IPS-NIHi11 (cell line): ENCODE measurements at regions not wholly inside any gene's neighbourhood (a gene's known extent, or its start where the extent isn't known, plus 50 kb on each side); places are given as distances from the start of the nearest gene placed in this dataset.
"Not testable (repeated sequence)": the region's sequence is repeated elsewhere in the genome, so short reads cannot be mapped to it uniquely, and the experiment has no call there.

Experiments used
- DNase-seq: peaks from one replicate; pipeline ENCODE4 v3.0.0; 2012; ENCODE audit warnings: mixed read lengths, low spot score

GRCh38 chr7:79625921-79626320 lies 172.5 kb upstream of the MAGI2 start:
- DNase-seq = not testable (repeated sequence)

DNA sequence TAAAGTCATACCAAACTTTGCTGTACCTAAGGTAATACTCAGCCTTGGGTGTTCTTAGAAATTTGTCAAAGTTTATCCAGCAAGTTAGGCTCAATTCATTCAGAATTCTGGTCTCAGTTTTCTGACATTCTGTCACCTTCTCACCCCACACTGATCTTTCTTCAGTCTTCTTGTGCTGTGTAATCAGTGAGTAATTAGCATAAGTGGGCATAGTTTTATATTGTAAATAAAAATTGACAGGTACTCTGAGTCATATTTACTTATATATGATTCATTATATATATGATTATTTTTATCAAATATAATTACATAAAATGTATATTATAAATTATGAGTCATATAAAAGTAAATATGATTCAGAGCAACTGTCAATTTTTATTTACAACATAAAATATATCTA lies 170.9 kb upstream of the MAGI2 start:
- DNase-seq = no peak

GRCh38 chr7:79622781-79623180 lies 169.3 kb upstream of the MAGI2 start:
- no peak for DNase-seq

DNA sequence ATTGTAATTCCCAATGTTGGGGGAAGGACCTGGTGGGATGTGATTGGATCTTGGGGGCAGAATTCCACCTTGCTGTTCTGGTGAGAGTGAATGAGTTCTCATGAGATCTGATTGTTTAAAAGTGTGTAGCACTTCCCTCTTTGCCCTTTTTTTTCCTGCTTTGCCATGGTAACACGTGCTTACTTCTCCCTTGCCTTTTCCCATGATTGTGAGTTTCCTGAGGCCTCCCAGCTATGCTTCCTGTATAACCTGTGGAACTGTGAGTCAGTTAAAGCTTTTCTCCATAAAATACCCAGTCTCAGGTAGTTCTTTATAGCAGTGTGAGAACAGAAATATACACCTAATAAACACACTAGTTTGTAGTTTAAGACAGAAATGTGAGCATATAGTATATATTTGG lies 166.8 kb upstream of the MAGI2 start:
- DNase-seq = no peak

- DNase-seq = no peak
Observed at GRCh38 chr7:79619216-79619615, 165.7 kb upstream of the MAGI2 start.

GRCh38 chr7:79615871-79616640 lies 162.6 kb upstream of the MAGI2 start:
- DNase-seq = no peak

GRCh38 chr7:79615466-79615865 lies 162.0 kb upstream of the MAGI2 start:
- no peak for DNase-seq

DNA sequence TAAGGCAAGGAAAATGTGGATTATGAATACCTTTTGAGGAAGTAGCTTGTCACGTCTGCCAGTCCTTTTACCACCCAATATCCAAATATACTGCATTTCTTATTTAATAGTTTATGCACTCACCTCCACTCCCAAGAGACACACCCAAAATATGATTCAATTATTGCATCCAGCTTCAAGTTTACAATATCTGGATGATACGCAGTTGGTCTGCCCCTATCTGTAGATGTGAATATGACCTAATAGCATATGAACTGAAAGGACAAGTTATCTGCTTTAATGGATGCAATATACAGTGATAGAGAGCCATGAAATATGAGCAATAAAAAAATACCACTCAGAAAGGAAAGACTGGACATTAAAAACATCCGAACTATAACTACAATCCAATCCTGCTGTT lies 159.4 kb upstream of the MAGI2 start:
- DNase-seq = no peak

- DNase-seq = no peak
Observed at GRCh38 chr7:79612022-79612421, 158.6 kb upstream of the MAGI2 start.

GRCh38 chr7:79610748-79611304 lies 157.4 kb upstream of the MAGI2 start:
- no peak for DNase-seq

DNA sequence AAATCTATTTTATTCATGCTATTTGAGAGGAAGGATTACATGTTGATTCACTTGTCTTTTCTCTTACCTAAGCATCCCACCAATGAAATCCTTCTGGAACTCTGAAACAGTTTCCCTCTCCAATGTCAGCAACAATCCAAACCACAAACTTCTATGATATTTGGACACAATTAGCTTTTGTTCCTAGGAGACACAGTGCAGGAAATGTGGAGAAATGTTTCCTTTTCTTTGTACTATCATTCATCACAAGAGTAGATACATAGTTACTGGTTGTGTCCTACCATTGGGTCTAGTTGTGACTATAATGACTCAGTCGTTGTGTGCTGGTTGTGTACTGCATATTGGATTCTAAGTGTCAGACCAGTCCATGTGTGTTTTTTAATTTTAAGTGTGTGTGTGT lies 156.8 kb upstream of the MAGI2 start:
- no peak for DNase-seq

DNA sequence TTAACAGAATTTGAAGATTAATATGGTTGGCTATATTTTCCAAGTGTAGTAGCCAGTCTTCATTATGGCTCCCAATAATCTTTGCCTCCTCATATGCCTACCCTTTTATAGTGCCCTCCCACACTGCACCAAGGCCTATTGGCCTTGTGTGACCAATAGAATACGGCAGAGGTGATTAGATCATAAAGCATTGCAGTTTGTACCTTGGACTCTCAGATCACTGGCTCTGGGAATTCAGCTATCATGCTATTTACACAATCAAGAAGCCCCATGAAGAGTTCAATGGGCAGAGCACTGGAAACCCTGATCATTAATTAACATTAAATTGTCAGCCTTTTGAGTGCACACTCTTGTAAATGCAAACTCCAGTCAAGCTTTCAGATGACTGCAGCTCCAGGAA lies 154.5 kb upstream of the MAGI2 start:
- DNase-seq = no peak

DNA sequence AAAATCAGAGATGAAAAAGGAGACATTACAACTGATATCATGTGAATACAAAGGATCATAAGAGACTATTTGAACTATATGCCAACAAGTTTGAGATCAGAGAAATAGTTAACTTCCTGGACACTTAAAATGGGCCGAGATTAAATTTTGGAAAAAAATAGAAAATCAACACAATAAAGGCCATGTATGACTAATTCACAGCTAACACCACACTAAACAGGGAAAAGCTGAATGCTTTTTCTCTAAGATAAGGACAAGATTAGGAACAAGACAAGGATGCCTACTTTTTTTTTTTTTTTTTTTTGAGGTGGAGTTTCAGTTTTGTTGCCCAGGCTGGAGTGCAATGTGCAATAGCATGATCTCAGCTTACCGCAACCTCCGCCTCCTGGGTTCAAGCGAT lies 151.4 kb upstream of the MAGI2 start:
- no peak for DNase-seq

DNA sequence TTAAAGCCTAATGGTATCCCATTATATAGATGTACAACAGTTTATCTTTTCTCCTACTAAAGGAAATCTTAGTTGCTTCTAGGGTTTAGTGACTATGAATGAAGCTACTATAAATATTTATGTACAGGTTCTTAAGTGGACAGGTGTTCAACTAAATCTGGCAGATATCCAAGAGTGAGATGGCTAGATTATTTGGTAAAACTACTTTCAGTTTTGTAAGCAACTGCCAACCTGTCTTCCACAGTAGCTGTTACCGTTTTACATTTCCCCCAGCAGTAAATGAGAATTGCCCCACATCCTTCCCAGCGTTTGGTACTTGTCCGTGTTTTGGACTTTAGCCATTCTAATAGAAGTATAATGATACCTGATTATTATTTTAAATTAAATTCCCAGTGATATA lies 144.9 kb upstream of the MAGI2 start:
- DNase-seq = no peak

GRCh38 chr7:79594671-79595070 lies 141.2 kb upstream of the MAGI2 start:
- not testable (repeated sequence) for DNase-seq

GRCh38 chr7:79593866-79594301 lies 140.4 kb upstream of the MAGI2 start:
- DNase-seq = no peak

GRCh38 chr7:79590916-79591623 lies 137.6 kb upstream of the MAGI2 start:
- no peak for DNase-seq

DNA sequence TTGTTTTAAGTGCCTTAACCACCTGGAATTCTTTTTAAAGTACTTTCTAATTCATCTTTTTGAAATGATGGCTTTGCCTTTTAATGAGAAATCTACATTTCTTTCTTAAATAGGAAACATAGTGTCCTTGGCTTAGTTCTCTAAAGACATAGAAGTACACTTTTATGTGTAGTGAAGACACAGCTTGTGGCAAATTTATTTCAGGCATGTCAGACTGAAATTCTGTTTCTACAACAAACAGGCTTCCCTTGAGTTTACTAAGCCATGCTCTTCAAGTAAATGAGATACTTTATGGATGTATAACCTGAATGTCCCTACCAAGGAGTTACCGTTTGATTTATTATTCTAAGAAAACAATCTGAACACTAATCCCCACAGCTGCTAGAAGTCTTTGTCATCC lies 136.9 kb upstream of the MAGI2 start:
- no peak for DNase-seq

DNA sequence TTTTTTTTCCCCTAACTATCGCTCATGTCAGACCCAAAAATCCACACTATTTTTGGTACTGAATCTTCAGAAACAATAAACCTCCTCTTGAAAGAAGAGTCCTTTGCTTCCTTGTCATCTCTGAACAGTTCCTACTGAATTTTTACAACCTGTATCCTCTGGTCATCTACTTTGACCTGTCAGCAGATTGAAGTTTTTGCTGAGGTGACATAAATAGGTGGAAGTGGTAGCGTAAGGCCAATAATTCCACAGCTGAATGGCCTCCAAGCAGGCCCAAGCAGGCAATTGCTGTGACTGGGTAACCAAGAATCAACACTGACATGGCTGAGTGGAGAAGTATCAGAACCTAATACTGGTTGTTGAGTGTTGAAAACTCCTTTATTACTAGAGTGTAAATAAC lies 117.4 kb upstream of the MAGI2 start:
- no peak for DNase-seq

- no peak for DNase-seq
Observed at GRCh38 chr7:79563821-79564522, 110.5 kb upstream of the MAGI2 start.

DNA sequence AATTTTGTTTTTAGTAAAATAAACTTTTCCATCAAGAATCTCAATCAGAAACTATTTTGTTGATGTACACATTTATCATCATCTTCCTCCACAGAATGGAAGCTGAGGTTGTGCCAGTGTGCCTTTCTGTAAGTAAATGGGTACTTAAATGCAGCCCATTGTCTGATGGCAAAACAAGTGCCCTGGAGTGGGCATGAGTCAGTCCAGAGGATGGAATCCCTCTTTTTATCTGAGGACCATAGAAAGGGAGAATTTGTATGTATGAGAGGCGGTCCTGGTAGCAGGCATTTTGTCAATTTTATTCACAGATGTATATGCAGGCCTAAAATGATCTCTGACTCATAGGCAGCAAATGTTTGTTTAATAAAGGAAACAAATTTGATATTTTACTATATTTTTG lies 102.1 kb upstream of the MAGI2 start:
- DNase-seq = no peak

GRCh38 chr7:79553811-79554555 lies 100.5 kb upstream of the MAGI2 start:
- no peak for DNase-seq
